ENCODE measurements at regions not wholly inside any gene's neighbourhood (a gene's known extent, or its start where the extent isn't known, plus 50 kb on each side); places are given as distances from the start of the nearest gene placed in this dataset.

DNA sequence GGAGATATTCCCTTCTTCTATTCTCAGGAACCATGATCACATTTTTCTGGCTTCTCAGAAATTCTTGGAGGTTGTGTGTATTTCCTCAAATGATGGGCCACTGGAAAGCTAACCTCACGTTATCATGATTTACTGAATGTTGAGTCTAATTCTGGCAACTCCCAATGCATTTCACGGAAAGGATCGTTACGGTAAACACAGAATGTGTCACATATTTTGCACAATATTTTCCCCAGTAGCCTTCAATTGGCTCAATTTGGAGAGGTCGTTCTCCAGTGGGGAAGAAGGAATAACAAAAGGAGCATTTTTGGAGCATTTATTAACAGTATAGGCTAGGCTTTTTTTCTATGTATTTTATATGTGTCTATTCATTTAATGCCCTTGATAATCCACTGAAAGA lies 450.3 kb downstream of the HAPSTR1 start:
- TF ChIP-seq, protein P1, sequence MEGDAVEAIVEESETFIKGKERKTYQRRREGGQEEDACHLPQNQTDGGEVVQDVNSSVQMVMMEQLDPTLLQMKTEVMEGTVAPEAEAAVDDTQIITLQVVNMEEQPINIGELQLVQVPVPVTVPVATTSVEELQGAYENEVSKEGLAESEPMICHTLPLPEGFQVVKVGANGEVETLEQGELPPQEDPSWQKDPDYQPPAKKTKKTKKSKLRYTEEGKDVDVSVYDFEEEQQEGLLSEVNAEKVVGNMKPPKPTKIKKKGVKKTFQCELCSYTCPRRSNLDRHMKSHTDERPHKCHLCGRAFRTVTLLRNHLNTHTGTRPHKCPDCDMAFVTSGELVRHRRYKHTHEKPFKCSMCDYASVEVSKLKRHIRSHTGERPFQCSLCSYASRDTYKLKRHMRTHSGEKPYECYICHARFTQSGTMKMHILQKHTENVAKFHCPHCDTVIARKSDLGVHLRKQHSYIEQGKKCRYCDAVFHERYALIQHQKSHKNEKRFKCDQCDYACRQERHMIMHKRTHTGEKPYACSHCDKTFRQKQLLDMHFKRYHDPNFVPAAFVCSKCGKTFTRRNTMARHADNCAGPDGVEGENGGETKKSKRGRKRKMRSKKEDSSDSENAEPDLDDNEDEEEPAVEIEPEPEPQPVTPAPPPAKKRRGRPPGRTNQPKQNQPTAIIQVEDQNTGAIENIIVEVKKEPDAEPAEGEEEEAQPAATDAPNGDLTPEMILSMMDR (IDR thresholded peaks at IDR 0.05; ENCODE audit: low read length): no peak
- TF ChIP-seq EZH2phosphoT487 (IDR thresholded peaks at IDR 0.05; ENCODE audit: low read length): no peak
